ENCODE measurements at regions not wholly inside any gene's neighbourhood (a gene's known extent, or its start where the extent isn't known, plus 50 kb on each side); places are given as distances from the start of the nearest gene placed in this dataset.

DNA sequence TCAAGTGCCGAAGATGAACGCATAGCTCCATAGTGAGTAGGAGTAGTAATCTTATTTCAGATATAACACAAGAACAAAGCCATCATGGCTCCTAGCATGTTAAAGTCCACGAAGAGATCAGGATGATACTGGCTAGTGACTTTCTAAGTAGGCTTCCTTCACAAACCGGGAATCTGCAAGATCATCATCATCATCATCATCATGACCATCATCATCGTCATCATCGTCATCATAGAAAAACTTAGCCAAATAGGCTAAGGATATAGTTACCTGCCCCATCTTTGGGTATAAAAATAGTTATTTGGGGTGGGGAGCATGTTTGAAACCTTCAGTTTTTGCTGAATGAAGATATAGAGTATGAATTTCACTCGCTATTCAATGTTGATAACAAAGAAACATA lies 57.9 kb downstream of the PYDC2 start:
- no peaks in the 10 kb centered on the region for H3K27me3 Mint-ChIP-seq (ENCODE audit: low read depth)
- no peaks in the 10 kb centered on the region for H3K36me3 Mint-ChIP-seq (ENCODE audit: low read depth)
- intact Hi-C loops (cut with micrococcal nuclease) = no loop called here
- no peak overlapping the region for H3K4me3 Mint-ChIP-seq (ENCODE audit: low read depth)
- no peaks in the 10 kb centered on the region for H3K9me3 Mint-ChIP-seq
- H3K4me1 Mint-ChIP-seq (ENCODE audit: low read depth) = no peaks in the 10 kb centered on the region
- H3K27ac Mint-ChIP-seq = no peak overlapping the region
- DNase-seq (ENCODE audit: low spot score) = no peak

DNA sequence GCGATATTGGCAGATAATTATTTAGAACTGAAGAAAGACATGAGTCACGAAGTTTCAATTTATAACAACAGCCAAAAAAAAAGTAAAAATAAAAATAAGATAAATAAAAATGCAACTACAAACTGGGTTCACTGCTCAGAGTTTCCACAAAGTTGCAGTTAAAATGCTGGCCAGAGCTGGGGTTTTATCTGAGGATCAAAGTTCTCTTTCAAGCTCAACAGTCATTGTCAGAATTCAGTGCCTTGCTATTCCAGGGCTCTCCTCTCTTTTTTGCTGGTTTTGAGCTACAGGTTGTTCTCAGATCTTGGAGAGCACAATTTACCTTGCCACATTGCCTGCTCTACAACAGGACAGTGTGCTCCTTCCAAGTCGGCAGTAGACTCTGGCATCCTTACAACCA lies 60.1 kb downstream of the PYDC2 start:
- Mint-ChIP-seq H3K9me3 (no peaks in the 10 kb centered on the region), H3K4me3 (ENCODE audit: low read depth) (no peak overlapping the region), H3K36me3 (ENCODE audit: low read depth) (no peaks in the 10 kb centered on the region), H3K27me3 (ENCODE audit: low read depth) (no peaks in the 10 kb centered on the region), H3K27ac (no peak overlapping the region), H3K4me1 (ENCODE audit: low read depth) (no peaks in the 10 kb centered on the region)
- intact Hi-C loops (cut with micrococcal nuclease) = no loop called here
- DNase-seq (ENCODE audit: low spot score) = no peak

DNA sequence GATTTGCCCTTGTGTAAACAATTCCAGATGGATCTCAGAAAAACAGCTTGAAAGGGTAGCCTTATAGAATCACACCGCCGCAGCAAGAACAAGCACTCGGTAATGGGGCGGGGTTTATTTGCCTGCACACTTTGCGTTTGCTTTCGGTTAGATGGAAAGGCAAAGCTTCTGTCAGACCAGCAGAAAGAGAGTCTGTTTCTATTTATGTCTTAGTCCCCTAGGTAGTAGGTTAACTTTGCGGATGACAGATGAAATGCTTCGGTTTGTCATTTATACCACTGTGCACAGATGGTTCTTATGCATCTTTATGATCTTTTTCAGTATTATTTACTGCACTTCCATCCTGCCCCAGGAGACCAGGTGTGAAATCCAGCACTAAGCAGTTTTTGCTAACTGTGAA lies 62.2 kb downstream of the PYDC2 start:
- no peaks in the 10 kb centered on the region for H3K4me1 Mint-ChIP-seq (ENCODE audit: low read depth)

DNA sequence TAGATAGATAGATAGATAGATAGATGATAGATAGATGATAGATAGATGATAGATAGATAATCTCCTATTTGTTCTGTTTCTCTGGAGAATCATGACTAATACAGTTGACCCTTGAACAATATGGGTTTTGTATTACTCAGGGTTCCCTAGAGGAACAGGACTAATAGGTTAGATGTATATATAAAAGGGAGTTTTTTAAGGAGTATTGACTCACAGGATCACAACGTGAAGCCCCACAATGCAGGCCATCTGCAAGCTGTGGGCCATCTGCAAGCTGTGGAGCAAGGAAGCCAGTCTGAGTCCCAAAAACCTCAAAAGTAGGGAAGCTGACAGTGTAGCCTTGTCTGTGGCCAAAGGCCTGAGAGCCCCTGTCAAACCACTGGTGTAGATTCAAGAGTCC lies 67.6 kb downstream of the PYDC2 start:
- Mint-ChIP-seq H3K4me3 (ENCODE audit: low read depth) (no peak overlapping the region), H3K9me3 (no peaks in the 10 kb centered on the region), H3K27ac (no peak overlapping the region), H3K36me3 (ENCODE audit: low read depth) (no peaks in the 10 kb centered on the region), H3K27me3 (ENCODE audit: low read depth) (no peaks in the 10 kb centered on the region), H3K4me1 (ENCODE audit: low read depth) (no peaks in the 10 kb centered on the region)
- intact Hi-C loops (cut with micrococcal nuclease) = no loop called here
- no peak for DNase-seq (ENCODE audit: low spot score)

More for the DNA sequence above, 62.2 kb downstream of the PYDC2 start:
- Mint-ChIP-seq H3K36me3 (ENCODE audit: low read depth) (no peaks in the 10 kb centered on the region), H3K27me3 (ENCODE audit: low read depth) (no peaks in the 10 kb centered on the region), H3K4me3 (ENCODE audit: low read depth) (no peak overlapping the region), H3K27ac (no peak overlapping the region), H3K9me3 (no peaks in the 10 kb centered on the region)
- DNase-seq (ENCODE audit: low spot score) = no peak
- intact Hi-C loops (cut with micrococcal nuclease) = no loop called here

DNA sequence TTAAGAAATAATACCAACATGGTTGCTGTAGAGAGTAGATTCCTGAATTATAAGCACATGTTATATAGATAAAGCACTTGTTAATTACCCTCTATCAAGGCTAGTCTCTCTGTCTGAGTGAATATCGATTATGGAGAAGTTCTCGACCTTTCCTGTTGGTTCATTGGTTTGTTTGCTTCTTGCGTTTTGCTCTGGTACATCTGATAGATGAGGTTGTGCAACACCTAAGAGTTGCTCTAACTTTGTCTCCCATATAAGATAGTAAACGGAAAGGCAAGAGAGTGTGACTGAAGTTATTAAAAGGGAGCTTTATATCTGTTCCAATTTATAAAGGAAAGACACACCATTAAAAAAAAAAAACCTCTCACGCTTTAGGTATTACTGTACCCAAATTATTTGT lies 69.0 kb downstream of the PYDC2 start:
- Mint-ChIP-seq H3K4me3 (ENCODE audit: low read depth) (no peak overlapping the region), H3K27ac (no peak overlapping the region), H3K36me3 (ENCODE audit: low read depth) (no peaks in the 10 kb centered on the region), H3K4me1 (ENCODE audit: low read depth) (no peaks in the 10 kb centered on the region), H3K9me3 (no peaks in the 10 kb centered on the region), H3K27me3 (ENCODE audit: low read depth) (no peaks in the 10 kb centered on the region)
- DNase-seq (ENCODE audit: low spot score) = no peak
- intact Hi-C loops (cut with micrococcal nuclease) = no loop called here

DNA sequence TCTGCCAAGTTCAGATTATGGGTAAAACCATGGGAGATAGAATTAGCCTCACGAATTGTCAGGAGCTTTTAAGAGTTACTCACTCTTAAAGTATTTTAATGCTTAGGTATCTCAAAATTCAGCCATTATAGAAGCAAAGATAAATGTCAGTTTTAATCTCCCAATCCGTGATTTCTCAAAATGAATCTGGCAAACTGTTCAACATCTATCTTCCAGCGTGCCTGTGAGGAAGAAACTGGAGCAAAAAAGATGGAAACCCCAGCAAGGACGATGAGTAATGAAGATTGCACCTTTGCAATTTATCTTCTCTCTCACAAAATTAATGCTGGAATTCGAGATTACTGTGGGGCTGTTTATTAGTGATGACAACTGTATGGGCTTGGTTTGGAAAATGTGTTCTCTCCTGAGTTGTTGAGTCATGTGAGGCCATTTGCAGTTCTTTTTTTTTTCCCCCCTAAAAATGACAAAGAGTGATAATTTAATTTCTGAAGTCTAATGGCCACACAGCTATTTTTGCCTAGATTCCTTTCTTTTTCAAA lies 70.5 kb downstream of the PYDC2 start:
- Mint-ChIP-seq H3K4me3 (ENCODE audit: low read depth) (no peak overlapping the region), H3K36me3 (ENCODE audit: low read depth) (no peaks in the 10 kb centered on the region), H3K9me3 (no peaks in the 10 kb centered on the region), H3K27me3 (ENCODE audit: low read depth) (no peaks in the 10 kb centered on the region), H3K27ac (no peak overlapping the region), H3K4me1 (ENCODE audit: low read depth) (no peaks in the 10 kb centered on the region)
- DNase-seq (ENCODE audit: low spot score) = no peak
- intact Hi-C loops (cut with micrococcal nuclease) = no loop called here

DNA sequence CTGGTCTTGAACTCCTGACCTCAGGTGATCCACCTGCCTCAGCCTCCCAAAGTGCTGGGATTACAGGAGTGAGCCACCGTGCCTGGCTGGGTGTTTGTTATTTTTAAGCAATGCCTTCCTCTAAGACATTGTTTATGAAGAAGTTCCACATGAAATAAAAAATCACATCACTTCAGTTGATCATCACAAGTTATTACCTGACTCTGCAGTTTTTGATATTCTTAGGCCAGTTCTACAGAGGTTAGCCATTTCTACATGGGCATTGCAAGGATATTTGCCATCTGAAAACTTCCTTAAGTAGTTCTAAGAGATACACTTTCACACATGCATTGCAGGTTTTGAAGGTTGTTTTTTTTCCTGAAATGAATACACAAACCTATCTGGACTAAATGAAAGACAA lies 82.1 kb downstream of the PYDC2 start:
- Mint-ChIP-seq H3K27me3 (ENCODE audit: low read depth) (no peaks in the 10 kb centered on the region), H3K27ac (no peak overlapping the region), H3K4me3 (ENCODE audit: low read depth) (no peak overlapping the region), H3K36me3 (ENCODE audit: low read depth) (no peaks in the 10 kb centered on the region), H3K4me1 (ENCODE audit: low read depth) (no peaks in the 10 kb centered on the region), H3K9me3 (peaks cover 14% of the 10 kb centered on the region)
- intact Hi-C loops (cut with micrococcal nuclease) = no loop called here
- no peak for DNase-seq (ENCODE audit: low spot score)

DNA sequence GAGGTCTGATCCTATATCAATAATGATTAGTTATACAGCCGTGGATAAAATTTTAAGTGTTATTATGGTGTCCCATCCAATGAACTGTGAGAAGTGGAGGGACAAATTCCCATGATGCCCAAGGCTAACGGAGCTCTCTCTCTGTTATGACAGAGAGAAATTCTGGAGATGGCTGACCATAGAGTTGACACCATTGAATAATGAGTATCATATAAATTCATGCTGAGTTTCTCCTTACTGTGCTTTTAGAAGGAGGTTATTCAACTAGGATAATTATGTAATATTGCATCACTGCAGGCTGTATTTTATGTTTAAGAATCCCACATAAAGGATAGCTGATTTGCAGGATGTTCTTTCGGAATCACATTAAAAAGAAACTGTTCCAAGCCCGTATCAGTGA lies 82.9 kb downstream of the PYDC2 start:
- Mint-ChIP-seq H3K9me3 (peaks cover 14% of the 10 kb centered on the region), H3K27me3 (ENCODE audit: low read depth) (no peaks in the 10 kb centered on the region), H3K4me3 (ENCODE audit: low read depth) (no peak overlapping the region), H3K27ac (no peak overlapping the region), H3K4me1 (ENCODE audit: low read depth) (no peaks in the 10 kb centered on the region), H3K36me3 (ENCODE audit: low read depth) (no peaks in the 10 kb centered on the region)
- DNase-seq (ENCODE audit: low spot score) = no peak
- intact Hi-C loops (cut with micrococcal nuclease) = no loop called here

DNA sequence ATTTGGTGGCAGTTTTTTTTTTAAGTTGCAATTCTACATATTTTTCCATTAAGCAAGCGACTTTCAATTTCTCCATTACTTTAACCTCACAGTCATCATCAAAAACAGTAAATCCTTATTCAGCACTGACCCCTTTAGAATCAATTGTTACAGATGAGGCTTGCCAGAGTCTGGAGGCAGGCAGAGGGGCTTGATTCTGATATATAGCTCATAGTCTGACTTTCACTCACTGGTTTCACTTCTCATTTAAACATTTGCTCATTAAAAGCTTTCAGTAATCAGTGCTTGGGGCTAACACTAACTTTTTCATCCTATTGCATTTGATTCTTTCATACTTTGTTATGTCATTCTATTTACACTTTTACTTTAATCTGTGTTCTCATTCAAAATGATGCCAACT lies 88.4 kb downstream of the PYDC2 start:
- Mint-ChIP-seq H3K27ac (no peak overlapping the region), H3K36me3 (ENCODE audit: low read depth) (no peaks in the 10 kb centered on the region), H3K9me3 (peaks cover 36% of the 10 kb centered on the region), H3K27me3 (ENCODE audit: low read depth) (no peaks in the 10 kb centered on the region), H3K4me3 (ENCODE audit: low read depth) (no peak overlapping the region), H3K4me1 (ENCODE audit: low read depth) (no peaks in the 10 kb centered on the region)
- no peak for DNase-seq (ENCODE audit: low spot score)
- intact Hi-C loops (cut with micrococcal nuclease) = no loop called here

DNA sequence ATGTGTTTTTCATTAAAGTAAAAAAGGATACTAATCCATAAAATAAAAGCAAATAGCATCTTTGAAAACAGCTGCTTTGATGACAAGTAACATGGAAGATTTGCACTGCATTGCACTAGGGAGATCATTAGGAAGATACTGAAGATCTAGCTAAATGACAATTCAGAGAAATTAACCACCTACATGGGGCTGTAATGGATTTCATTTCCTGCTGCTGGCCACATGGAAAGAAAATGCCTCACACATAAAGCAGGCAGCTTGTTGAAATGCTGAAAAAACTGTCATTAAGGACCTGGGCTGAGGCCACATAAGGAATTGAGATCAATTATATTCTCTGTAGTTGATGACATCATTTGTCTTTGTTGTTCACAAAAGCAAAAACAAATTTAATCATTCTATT lies 94.1 kb downstream of the PYDC2 start:
- Mint-ChIP-seq H3K4me1 (ENCODE audit: low read depth) (no peaks in the 10 kb centered on the region), H3K27ac (no peak overlapping the region), H3K9me3 (peaks cover 15% of the 10 kb centered on the region), H3K4me3 (ENCODE audit: low read depth) (no peak overlapping the region), H3K27me3 (ENCODE audit: low read depth) (no peaks in the 10 kb centered on the region), H3K36me3 (ENCODE audit: low read depth) (no peaks in the 10 kb centered on the region)
- DNase-seq (ENCODE audit: low spot score) = no peak
- intact Hi-C loops (cut with micrococcal nuclease) = no loop called here

DNA sequence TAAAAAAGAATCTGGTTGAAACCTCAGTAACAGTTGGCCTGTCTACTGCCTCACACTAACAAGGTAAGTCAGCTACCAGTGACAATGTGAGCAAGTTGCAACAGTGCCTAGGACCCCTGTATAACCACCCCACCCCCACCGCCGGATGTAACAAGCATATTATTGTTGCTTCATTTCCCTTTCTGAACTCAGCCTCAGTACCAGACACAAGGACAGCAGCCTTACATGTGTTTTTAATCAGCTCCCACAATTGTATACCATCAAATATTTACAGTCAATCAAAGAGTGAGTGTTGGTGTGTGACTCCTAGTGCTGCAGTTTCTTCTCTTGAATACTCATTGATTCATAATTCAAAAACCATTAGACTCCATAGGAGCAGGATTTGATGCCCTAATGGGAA lies 96.4 kb downstream of the PYDC2 start:
- no peak overlapping the region for H3K4me3 Mint-ChIP-seq (ENCODE audit: low read depth)
- H3K36me3 Mint-ChIP-seq (ENCODE audit: low read depth) = no peaks in the 10 kb centered on the region
- peaks cover 11% of the 10 kb centered on the region for H3K9me3 Mint-ChIP-seq
- H3K4me1 Mint-ChIP-seq (ENCODE audit: low read depth) = no peaks in the 10 kb centered on the region
- H3K27ac Mint-ChIP-seq = no peak overlapping the region
- H3K27me3 Mint-ChIP-seq (ENCODE audit: low read depth) = no peaks in the 10 kb centered on the region
- intact Hi-C loops (cut with micrococcal nuclease) = no loop called here
- no peak for DNase-seq (ENCODE audit: low spot score)

DNA sequence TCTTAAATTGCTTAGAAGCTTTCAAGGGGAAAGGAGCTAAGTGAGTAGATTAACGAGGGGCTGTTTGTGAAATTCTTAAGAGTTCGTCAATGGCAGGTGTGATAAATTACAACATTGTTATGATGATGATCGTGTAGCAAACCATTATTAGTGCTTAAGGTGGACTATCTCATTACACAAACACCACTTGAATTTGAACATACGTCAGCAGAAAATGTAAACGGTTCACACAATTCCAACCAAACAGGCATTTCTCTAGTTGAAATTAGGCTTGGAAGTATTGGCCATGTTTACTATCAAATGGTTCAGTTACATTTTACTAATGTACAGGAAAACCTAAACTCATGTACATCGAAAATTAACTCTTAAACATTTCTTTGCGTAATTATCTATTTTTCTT lies 102.8 kb downstream of the PYDC2 start:
- H3K27ac Mint-ChIP-seq = no peak overlapping the region
- no peaks in the 10 kb centered on the region for H3K27me3 Mint-ChIP-seq (ENCODE audit: low read depth)
- H3K36me3 Mint-ChIP-seq (ENCODE audit: low read depth) = no peaks in the 10 kb centered on the region
- H3K4me1 Mint-ChIP-seq (ENCODE audit: low read depth) = no peaks in the 10 kb centered on the region
- peaks cover 18% of the 10 kb centered on the region for H3K9me3 Mint-ChIP-seq
- DNase-seq (ENCODE audit: low spot score) = no peak
- no peak overlapping the region for H3K4me3 Mint-ChIP-seq (ENCODE audit: low read depth)
- intact Hi-C loops (cut with micrococcal nuclease) = no loop called here

DNA sequence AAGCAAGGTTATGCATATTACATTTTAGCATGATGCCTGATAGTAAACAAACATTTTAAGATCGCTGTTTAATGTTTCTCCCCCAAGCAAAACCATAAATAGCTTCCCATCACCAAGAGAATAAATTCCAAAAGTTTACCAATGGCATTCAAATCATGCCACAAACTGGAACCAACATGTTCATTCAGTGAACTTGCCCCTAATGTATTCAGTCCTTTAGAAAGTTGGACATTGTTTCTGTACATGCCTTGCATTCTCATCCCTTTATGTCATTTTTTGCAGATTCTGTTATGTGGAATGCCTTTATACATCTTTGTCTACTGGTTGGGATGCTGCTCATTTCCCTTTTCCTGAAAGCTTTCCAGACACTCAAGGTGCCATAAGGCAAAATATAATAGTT lies 105.5 kb downstream of the PYDC2 start:
- no peak overlapping the region for H3K27ac Mint-ChIP-seq
- no peak for DNase-seq (ENCODE audit: low spot score)
- H3K9me3 Mint-ChIP-seq = peaks cover 18% of the 10 kb centered on the region
- intact Hi-C loops (cut with micrococcal nuclease) = no loop called here
- H3K36me3 Mint-ChIP-seq (ENCODE audit: low read depth) = no peaks in the 10 kb centered on the region
- no peak overlapping the region for H3K4me3 Mint-ChIP-seq (ENCODE audit: low read depth)
- no peaks in the 10 kb centered on the region for H3K27me3 Mint-ChIP-seq (ENCODE audit: low read depth)
- H3K4me1 Mint-ChIP-seq (ENCODE audit: low read depth) = no peaks in the 10 kb centered on the region

DNA sequence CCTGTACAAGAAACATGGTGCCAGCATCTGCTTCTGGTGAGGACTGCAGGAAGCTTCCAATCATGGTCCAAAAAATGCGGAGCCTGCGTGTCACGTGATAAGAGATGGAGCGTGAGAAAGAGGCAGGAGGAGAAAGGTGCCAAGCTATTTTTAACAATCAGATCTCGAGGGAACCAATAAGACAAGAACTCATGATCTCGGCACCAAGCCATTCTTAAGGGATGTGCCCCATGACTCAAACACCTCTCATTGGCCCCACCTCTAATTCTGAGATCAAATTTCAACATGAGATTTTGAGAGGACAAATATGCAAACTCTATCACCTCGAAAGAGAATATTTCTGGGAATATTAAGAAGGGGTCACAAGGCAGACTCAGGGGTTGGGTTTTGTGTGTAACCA lies 107.2 kb downstream of the PYDC2 start:
- H3K27ac Mint-ChIP-seq = no peak overlapping the region

More for the DNA sequence above, 107.2 kb downstream of the PYDC2 start:
- Mint-ChIP-seq H3K27me3 (ENCODE audit: low read depth) (no peaks in the 10 kb centered on the region), H3K36me3 (ENCODE audit: low read depth) (no peaks in the 10 kb centered on the region), H3K4me1 (ENCODE audit: low read depth) (no peaks in the 10 kb centered on the region), H3K4me3 (ENCODE audit: low read depth) (no peak overlapping the region), H3K9me3 (peaks cover 18% of the 10 kb centered on the region)
- no peak for DNase-seq (ENCODE audit: low spot score)
- intact Hi-C loops (cut with micrococcal nuclease) = no loop called here
